Neural cell (in vitro differentiated cells): ENCODE measurements at regions not wholly inside any gene's neighbourhood (a gene's known extent, or its start where the extent isn't known, plus 50 kb on each side); places are given as distances from the start of the nearest gene placed in this dataset.

ENCODE experiments used
- H2AFZ ChIP-seq: fragments of 200-600, 300-800 bp; sonication (generic), shearing (Covaris generic); 2 replicates; pipeline ENCODE4 v1.6.0; 2014; ENCODE audit warnings: low read depth, mild to moderate bottlenecking, antibody characterized with exemption, low read length, moderate library complexity
- H3F3A ChIP-seq: fragments of 200-600 bp; shearing (Covaris generic); 2 replicates; pipeline ENCODE4 v1.6.1; 2016; ENCODE audit warnings: mild to moderate bottlenecking, moderate library complexity, mixed read lengths, antibody characterized with exemption, low read length; ENCODE audit not compliant: insufficient read depth, poor library complexity, severe bottlenecking
- H3K27ac ChIP-seq: fragments of 200-600, 300-800 bp; sonication (generic), shearing (Covaris generic); 2 replicates; pipeline ENCODE4 v1.5.1; 2014; ENCODE audit warnings: mild to moderate bottlenecking, low read length, moderate library complexity
- H3K27me3 ChIP-seq: fragments of 300-800, 200-600 bp; sonication (generic), shearing (Covaris generic); 2 replicates; pipeline ENCODE4 v1.6.0; 2014; ENCODE audit warnings: mild to moderate bottlenecking, low read depth, low read length, moderate library complexity; ENCODE audit not compliant: insufficient read depth
- H3K36me3 ChIP-seq: fragments of 300-800, 200-600 bp; sonication (generic), shearing (Covaris generic); 2 replicates; pipeline ENCODE4 v1.5.1; 2014; ENCODE audit warnings: mild to moderate bottlenecking, antibody characterized with exemption, low read length, moderate library complexity; ENCODE audit not compliant: insufficient read depth
- H3K4me2 ChIP-seq: fragments of 300-800, 200-600 bp; sonication (generic), shearing (Covaris generic); 2 replicates; pipeline ENCODE4 v1.6.0; 2014; ENCODE audit warnings: mild to moderate bottlenecking, low read length
- H3K4me3 ChIP-seq: fragments of 300-800, 200-600 bp; sonication (generic), shearing (Covaris generic); 2 replicates; pipeline ENCODE4 v1.5.1; 2014; ENCODE audit warnings: mild to moderate bottlenecking, low read length, moderate library complexity
- H3K79me2 ChIP-seq: fragments of 200-600 bp; shearing (Covaris generic); replicated peaks from 2 replicates; pipeline ENCODE4 v1.6.0; 2014; ENCODE audit warnings: mild to moderate bottlenecking, low read length, moderate library complexity; ENCODE audit not compliant: insufficient read depth
- H3K9ac ChIP-seq: fragments of 300-800, 200-600 bp; sonication (generic), shearing (Covaris generic); 2 replicates; pipeline ENCODE4 v1.6.1; 2016; ENCODE audit warnings: mild to moderate bottlenecking, low read length, mixed read lengths
- H3K9me2 ChIP-seq: fragments of 200-600 bp; shearing (Covaris generic); 2 replicates; pipeline ENCODE4 v1.6.1; 2016; ENCODE audit warnings: mild to moderate bottlenecking, low read length, mixed read lengths; ENCODE audit not compliant: insufficient read depth
- H3K9me3 ChIP-seq: fragments of 200-600, 300-800 bp; sonication (generic), shearing (Covaris generic); 2 replicates; pipeline ENCODE4 v1.6.1; 2016; ENCODE audit warnings: mild to moderate bottlenecking, mixed run types, low read length, moderate library complexity, mixed read lengths
- H4K20me1 ChIP-seq: fragments of 200-600 bp; shearing (Covaris generic); 2 replicates; pipeline ENCODE4 v1.6.1; 2016; ENCODE audit warnings: mild to moderate bottlenecking, mixed run types; ENCODE audit not compliant: insufficient read depth
- EP300 ChIP-seq: fragments of 450-650 bp; conservative IDR thresholded peaks from 2 replicates; pipeline ENCODE4 v1.6.1; 2014; ENCODE audit warnings: antibody characterized with exemption, mild to moderate bottlenecking, moderate library complexity; ENCODE audit not compliant: poor library complexity, severe bottlenecking
- EZH2 ChIP-seq: fragments of 200-600, 300-800 bp; shearing (Covaris generic), sonication (generic); IDR thresholded peaks from 2 replicates; pipeline ENCODE4 v1.6.1; 2014; ENCODE audit warnings: antibody characterized with exemption, low read length, borderline replicate concordance, mild to moderate bottlenecking; ENCODE audit not compliant: insufficient read depth, poor library complexity, severe bottlenecking
- MXI1 ChIP-seq: fragments of 450-650 bp; conservative IDR thresholded peaks from 2 replicates; pipeline ENCODE4 v1.6.1; 2014; ENCODE audit warnings: antibody characterized with exemption, mild to moderate bottlenecking; ENCODE audit not compliant: poor library complexity, severe bottlenecking
- POLR2AphosphoS5 ChIP-seq: IDR thresholded peaks from 2 replicates; pipeline ENCODE4 v1.6.1; 2012
- RAD21 ChIP-seq: fragments of 450-650 bp; conservative IDR thresholded peaks from 2 replicates; pipeline ENCODE4 v1.6.1; 2014; ENCODE audit warnings: antibody characterized with exemption, mild to moderate bottlenecking, moderate library complexity
- SMC3 ChIP-seq: fragments of 450-650 bp; conservative IDR thresholded peaks from 2 replicates; pipeline ENCODE4 v1.6.1; 2014; ENCODE audit warnings: antibody characterized with exemption, mild to moderate bottlenecking, moderate library complexity; ENCODE audit not compliant: poor library complexity
- TAF1 ChIP-seq: IDR thresholded peaks from 2 replicates; pipeline ENCODE4 v1.6.1; 2012; ENCODE audit warnings: low read depth
- TF ChIP-seq, protein P1 (sequence below): IDR thresholded peaks from 2 replicates; pipeline ENCODE4 v1.6.1; 2012; ENCODE audit warnings: borderline replicate concordance
- TF ChIP-seq, protein P2 (sequence below): fragments of 450-650 bp; IDR thresholded peaks from 2 replicates; pipeline ENCODE4 v1.5.1; 2014; ENCODE audit warnings: antibody characterized with exemption, mild to moderate bottlenecking, moderate library complexity; ENCODE audit not compliant: poor library complexity, severe bottlenecking

DNA sequence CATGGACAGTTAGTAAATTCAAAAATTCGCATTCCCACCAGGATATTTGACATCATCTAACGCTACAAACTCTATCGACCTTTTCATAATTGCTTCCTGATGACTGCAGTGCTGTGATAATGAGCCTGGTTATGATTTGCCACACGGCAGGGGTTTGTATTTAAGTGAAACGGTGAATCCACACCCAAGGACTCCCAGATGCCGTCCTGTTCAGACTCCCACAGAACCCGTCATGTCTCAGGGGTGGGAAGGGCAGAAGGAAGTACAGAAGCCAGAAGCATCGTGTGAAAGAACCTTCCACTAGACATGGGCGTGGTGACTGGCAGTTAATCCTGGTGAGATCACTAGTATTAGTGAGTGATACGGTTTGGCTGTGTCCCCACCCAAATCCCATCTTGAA is 91.2 kb upstream of the TMEM18 start:
- no peaks in the 10 kb centered on the region for H3K27me3 ChIP-seq

DNA sequence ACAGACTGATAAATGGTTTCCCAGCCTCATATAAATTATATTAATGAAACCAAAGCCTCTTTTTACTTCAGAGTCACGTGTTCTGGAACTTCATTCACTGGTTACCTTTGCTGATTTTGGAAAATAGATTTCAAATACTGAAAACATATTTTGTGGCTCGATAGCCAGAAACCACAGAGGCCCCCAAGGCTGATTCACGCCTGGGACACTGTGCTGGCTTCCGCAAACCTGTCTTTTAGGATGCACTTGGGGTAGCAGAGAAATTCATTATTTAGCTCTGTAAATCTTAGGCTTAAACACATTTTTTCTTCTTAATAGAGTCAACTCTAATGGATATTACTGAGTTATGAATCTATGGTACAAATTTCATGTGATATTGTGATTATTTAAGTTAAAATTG is 90.7 kb upstream of the TMEM18 start:
- Histone ChIP-seq H3K4me2 (no peak overlapping the region), H3K9me2 (no peaks in the 10 kb centered on the region), H2AFZ (no peak overlapping the region), H3K27me3 (no peaks in the 10 kb centered on the region), H3K79me2 (no peaks in the 10 kb centered on the region), H4K20me1 (no peaks in the 10 kb centered on the region), H3F3A (no peaks in the 10 kb centered on the region), H3K9ac (no peak overlapping the region), H3K36me3 (no peaks in the 10 kb centered on the region), H3K27ac (no peak overlapping the region), H3K9me3 (no peaks in the 10 kb centered on the region), H3K4me3 (no peak overlapping the region)
- TF ChIP-seq, protein P1, sequence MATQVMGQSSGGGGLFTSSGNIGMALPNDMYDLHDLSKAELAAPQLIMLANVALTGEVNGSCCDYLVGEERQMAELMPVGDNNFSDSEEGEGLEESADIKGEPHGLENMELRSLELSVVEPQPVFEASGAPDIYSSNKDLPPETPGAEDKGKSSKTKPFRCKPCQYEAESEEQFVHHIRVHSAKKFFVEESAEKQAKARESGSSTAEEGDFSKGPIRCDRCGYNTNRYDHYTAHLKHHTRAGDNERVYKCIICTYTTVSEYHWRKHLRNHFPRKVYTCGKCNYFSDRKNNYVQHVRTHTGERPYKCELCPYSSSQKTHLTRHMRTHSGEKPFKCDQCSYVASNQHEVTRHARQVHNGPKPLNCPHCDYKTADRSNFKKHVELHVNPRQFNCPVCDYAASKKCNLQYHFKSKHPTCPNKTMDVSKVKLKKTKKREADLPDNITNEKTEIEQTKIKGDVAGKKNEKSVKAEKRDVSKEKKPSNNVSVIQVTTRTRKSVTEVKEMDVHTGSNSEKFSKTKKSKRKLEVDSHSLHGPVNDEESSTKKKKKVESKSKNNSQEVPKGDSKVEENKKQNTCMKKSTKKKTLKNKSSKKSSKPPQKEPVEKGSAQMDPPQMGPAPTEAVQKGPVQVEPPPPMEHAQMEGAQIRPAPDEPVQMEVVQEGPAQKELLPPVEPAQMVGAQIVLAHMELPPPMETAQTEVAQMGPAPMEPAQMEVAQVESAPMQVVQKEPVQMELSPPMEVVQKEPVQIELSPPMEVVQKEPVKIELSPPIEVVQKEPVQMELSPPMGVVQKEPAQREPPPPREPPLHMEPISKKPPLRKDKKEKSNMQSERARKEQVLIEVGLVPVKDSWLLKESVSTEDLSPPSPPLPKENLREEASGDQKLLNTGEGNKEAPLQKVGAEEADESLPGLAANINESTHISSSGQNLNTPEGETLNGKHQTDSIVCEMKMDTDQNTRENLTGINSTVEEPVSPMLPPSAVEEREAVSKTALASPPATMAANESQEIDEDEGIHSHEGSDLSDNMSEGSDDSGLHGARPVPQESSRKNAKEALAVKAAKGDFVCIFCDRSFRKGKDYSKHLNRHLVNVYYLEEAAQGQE: no peak
- TF ChIP-seq MXI1: no peak
- no peak for TF ChIP-seq POLR2AphosphoS5
- TF ChIP-seq SMC3: no peak
- TF ChIP-seq RAD21: no peak
- no peak for TF ChIP-seq TAF1
- TF ChIP-seq EZH2: no peak
- TF ChIP-seq, protein P2, sequence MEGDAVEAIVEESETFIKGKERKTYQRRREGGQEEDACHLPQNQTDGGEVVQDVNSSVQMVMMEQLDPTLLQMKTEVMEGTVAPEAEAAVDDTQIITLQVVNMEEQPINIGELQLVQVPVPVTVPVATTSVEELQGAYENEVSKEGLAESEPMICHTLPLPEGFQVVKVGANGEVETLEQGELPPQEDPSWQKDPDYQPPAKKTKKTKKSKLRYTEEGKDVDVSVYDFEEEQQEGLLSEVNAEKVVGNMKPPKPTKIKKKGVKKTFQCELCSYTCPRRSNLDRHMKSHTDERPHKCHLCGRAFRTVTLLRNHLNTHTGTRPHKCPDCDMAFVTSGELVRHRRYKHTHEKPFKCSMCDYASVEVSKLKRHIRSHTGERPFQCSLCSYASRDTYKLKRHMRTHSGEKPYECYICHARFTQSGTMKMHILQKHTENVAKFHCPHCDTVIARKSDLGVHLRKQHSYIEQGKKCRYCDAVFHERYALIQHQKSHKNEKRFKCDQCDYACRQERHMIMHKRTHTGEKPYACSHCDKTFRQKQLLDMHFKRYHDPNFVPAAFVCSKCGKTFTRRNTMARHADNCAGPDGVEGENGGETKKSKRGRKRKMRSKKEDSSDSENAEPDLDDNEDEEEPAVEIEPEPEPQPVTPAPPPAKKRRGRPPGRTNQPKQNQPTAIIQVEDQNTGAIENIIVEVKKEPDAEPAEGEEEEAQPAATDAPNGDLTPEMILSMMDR: no peak
- TF ChIP-seq EP300: no peak

More for the DNA sequence above, 91.2 kb upstream of the TMEM18 start:
- Histone ChIP-seq H3K9me3 (no peaks in the 10 kb centered on the region), H3K4me2 (no peak overlapping the region), H3K36me3 (no peaks in the 10 kb centered on the region), H3K27ac (no peak overlapping the region), H3K9ac (no peak overlapping the region), H4K20me1 (no peaks in the 10 kb centered on the region), H3K4me3 (no peak overlapping the region), H2AFZ (no peak overlapping the region), H3K79me2 (no peaks in the 10 kb centered on the region), H3K9me2 (no peaks in the 10 kb centered on the region), H3F3A (no peaks in the 10 kb centered on the region)
- no peak for TF ChIP-seq MXI1
- TF ChIP-seq, protein P2: no peak
- TF ChIP-seq SMC3: no peak
- no peak for TF ChIP-seq POLR2AphosphoS5
- TF ChIP-seq EP300: no peak
- TF ChIP-seq, protein P1: no peak
- TF ChIP-seq TAF1: no peak
- TF ChIP-seq EZH2: no peak
- no peak for TF ChIP-seq RAD21
